HG02798 (cell line): ENCODE measurements at regions not wholly inside any gene's neighbourhood (a gene's known extent, or its start where the extent isn't known, plus 50 kb on each side); places are given as distances from the start of the nearest gene placed in this dataset.

Experiments
- ATAC-seq: cut with Tn5 transposase; IDR thresholded peaks from one replicate; pipeline ENCODE4 v1.9.1; 2021; ENCODE audit warnings: mild to moderate bottlenecking; ENCODE audit not compliant: unreplicated experiment, poor library complexity

GRCh38 chr19:31553112-31553845, 204.0 kb upstream of the TSHZ3 start:
- ATAC-seq, result no peak

- no peak for ATAC-seq
Observed at GRCh38 chr19:31553846-31554215, 204.6 kb upstream of the TSHZ3 start.

GRCh38 chr19:31554360-31554759, 205.1 kb upstream of the TSHZ3 start:
- ATAC-seq, result no peak

DNA sequence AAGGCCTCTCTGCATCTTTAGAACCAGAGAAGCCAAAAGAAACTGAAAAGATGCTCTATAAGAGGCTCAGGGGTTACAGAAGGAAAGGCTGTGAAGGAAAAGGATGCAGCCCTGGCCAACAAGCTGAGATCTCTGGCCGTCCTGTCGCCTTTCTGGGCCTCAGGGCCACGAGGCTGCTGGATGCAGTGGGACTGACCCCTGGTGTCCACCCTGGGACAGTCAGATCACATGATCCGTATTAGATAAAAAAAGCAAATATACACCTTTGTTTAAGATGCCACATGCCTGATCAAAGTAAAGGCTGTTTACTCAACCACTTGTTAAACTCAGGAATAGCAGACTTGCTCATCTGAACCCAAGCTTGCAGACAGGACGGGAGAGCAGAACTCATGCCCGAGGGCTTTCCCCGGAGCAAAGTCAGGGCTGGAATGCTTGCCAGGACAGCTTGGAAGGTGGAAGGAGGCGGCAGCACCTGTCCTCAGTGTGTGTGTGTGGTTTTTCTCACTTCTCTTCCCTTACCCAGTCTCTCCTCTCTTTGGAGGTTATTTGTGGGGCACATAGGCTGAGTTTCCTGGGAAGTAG, 206.5 kb upstream of the TSHZ3 start:
- no peak for ATAC-seq

DNA sequence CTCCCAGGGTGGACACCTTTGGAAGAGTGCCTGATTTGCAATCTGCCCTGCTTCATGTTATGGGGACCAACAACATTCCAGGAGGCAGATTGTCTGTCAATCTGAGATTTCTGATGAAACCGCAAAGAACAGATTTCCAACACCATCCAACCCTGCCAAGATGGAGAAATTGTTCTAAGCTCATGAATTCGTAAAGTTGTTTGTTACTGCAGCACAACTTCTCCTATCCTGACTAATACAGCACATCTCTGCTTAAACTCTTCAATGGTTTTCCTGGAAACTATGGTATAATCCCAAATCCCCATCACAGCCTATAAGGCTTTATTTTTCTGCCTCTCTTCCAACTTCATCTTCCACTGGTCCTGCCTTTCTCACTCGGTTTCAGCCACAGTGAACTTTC, 210.3 kb upstream of the TSHZ3 start:
- ATAC-seq, result no peak

GRCh38 chr19:31560086-31561060, 211.1 kb upstream of the TSHZ3 start:
- no peak for ATAC-seq

DNA sequence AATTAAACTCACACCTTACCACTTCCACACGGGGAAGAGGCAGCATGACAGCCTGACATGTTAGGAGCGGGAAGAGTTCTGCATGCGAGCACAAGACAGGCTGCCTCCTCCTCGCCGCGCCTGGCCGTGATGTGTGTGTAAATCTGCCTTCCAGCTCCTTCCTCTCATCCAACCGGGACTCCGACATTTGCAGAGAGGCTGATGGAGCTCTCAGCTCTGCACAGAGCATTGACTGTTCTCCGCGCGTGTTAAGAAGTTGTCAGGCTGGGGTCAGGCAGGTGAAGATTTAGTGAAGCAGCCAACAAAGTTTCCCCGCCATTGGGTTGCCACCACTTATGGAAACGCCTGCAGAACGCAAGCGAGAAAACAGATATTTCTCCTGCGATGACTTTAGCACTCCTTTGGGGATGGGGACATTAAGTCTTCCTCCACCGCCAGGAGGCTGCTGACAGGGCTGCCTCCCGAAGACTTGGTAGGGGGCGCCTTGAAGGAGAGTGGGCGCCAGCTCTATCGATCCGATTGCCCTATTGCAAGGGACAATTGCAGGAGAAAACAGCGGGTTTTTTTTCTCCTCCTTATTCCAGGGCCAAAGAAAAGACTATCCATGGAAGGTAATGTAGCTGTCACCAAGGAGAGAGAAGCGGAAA, 213.9 kb upstream of the TSHZ3 start:
- ATAC-seq, result no peak

DNA sequence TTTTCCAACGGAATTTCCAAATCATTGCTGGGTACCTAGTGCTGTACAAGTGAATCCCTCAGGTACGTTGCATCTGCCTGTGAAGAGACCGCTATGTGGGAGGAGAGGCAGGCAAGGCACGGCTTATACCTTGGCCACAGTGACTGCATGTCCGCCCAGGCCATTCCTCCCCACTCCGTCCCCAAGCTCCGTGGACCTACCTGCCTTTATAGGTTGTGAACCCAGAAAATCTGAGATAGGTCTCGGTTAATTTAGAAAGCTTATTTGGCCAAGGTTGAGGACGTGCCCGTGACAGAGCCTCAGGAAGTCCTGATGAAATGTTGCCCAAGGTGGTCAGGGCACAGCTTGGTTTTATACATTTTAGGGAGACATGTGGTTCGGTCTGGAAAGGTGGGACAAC, 218.5 kb upstream of the TSHZ3 start:
- ATAC-seq, result no peak

DNA sequence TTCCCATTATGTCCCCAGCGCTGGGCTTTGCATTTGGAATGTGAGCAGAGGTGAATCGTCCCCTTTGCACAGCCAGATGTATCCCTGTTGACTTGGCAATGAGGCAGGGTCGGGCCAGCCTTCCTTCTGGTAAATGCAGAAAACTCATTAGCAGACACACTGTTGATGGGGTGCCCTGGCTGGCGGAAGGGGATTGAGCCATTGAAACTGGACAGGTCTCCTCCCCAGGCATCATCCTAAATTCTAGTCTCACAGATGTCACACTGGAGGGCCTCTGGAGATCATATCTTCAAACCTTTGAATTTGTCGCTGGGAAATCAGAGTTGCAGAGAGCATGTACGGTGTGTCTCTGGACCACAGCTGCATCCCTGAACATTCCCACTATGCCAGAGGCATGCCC, 219.5 kb upstream of the TSHZ3 start:
- no peak for ATAC-seq

DNA sequence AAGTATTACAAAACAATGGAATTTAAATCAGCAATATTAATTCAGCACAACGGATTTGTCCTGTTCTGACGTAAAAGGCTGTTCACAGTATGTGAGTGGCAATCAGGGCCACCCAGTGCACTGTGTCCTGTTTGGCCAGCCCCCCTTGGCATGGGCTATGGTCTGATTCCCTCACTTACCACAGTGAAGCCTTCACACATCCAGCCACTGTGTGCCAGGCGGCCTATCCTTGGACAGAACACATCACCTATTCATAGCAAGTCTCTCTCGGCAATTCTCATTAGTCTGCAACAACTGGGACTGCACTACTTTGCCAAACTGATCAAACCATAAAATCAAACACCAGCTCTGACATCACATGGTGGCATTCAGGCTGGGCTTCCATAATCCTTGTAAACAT, 221.5 kb upstream of the TSHZ3 start:
- no peak for ATAC-seq

GRCh38 chr19:31572102-31572975, 223.1 kb upstream of the TSHZ3 start:
- no peak for ATAC-seq

- ATAC-seq, result no peak
Observed at GRCh38 chr19:31572976-31573298, 223.7 kb upstream of the TSHZ3 start.

GRCh38 chr19:31574251-31574973, 225.2 kb upstream of the TSHZ3 start:
- no peak for ATAC-seq

- ATAC-seq, result no peak
Observed at GRCh38 chr19:31575846-31576335, 226.7 kb upstream of the TSHZ3 start.

- ATAC-seq, result no peak
Observed at GRCh38 chr19:31578326-31578725, 229.1 kb upstream of the TSHZ3 start.

DNA sequence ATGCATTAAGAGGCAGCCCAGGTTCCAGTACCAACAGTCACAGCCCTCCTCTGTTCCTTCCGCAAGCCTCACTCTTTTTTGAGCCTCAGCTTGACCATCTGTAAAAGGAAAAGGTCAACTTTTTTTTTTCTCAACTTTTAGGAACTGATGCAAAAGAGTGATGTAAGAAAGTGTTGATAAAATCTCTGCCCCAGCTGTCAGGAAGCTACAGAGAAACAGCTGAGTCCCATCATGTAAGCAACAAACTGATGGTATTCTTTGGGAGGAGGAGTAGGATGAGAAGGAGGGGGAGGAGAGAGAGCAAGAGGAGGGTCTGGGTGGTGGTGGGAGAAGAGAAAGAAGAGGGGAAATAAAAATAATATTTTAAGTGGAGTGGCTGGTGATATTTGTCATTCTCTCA, 233.9 kb upstream of the TSHZ3 start:
- no peak for ATAC-seq

DNA sequence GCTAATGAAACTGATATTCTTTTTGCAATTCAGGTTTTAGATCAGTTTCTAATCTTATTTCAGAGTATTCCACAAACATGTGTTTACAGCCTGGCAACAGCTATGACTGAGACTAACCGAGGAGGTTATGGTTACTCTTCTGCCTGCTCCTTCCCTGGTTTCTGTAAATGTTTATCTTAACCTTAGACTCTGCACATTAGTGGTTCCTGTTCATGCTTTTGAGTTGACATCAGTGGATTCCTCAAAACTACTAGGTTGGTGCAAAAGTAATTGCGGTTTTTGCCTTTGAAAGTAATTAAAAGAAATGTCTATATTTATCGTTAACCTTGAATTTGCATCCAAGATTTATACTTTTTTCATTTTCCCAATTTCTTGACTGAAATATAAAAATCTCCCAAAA, 237.0 kb upstream of the TSHZ3 start:
- ATAC-seq, result no peak

DNA sequence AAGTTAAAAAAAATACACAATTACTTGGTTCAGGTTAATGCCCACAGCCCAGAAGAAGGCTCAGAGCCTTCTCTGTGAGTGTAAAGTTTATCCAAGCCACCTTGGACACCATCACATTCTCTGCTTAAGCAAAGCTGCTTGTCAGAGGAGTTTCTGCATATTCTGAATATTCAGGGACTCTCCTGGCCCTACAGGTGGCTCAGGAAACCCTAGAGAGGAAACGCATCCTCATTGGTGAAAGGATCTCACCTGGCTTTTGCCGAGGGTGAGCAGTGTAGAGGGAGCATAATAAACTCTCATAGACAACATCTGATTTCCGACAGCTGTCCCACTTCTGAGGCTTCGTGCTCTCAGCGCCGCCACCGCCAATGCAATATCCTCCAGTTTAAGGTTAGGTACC, 239.9 kb upstream of the TSHZ3 start:
- no peak for ATAC-seq

DNA sequence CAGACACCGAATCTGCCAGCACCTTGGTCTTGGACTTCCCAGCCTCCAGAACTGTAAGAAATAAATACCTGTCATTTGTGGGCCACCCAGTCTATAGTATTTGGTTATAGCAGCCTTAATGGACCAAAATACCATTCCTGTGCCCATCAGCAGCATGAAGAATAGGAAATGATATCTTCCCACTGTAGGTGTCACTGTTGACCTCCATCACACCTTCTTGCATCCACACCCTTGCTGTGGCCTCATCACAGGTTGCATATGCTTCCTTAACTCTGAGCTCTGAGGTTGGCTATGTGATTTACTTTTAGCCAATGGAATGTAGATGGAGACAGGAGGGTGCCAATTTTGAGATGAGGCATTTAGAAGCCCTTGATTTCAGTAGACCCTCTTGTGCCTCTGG, 242.0 kb upstream of the TSHZ3 start:
- no peak for ATAC-seq
